Neural cell (in vitro differentiated cells): ENCODE measurements at regions not wholly inside any gene's neighbourhood (a gene's known extent, or its start where the extent isn't known, plus 50 kb on each side); places are given as distances from the start of the nearest gene placed in this dataset.

Experiments
- H2AFZ ChIP-seq: fragments of 200-600, 300-800 bp; sonication (generic), shearing (Covaris generic); 2 replicates; pipeline ENCODE4 v1.6.0; 2014; ENCODE audit warnings: low read depth, mild to moderate bottlenecking, antibody characterized with exemption, low read length, moderate library complexity
- H3F3A ChIP-seq: fragments of 200-600 bp; shearing (Covaris generic); 2 replicates; pipeline ENCODE4 v1.6.1; 2016; ENCODE audit warnings: mild to moderate bottlenecking, moderate library complexity, mixed read lengths, antibody characterized with exemption, low read length; ENCODE audit not compliant: insufficient read depth, poor library complexity, severe bottlenecking
- H3K27ac ChIP-seq: fragments of 200-600, 300-800 bp; sonication (generic), shearing (Covaris generic); 2 replicates; pipeline ENCODE4 v1.5.1; 2014; ENCODE audit warnings: mild to moderate bottlenecking, low read length, moderate library complexity
- H3K27me3 ChIP-seq: fragments of 300-800, 200-600 bp; sonication (generic), shearing (Covaris generic); 2 replicates; pipeline ENCODE4 v1.6.0; 2014; ENCODE audit warnings: mild to moderate bottlenecking, low read depth, low read length, moderate library complexity; ENCODE audit not compliant: insufficient read depth
- H3K36me3 ChIP-seq: fragments of 300-800, 200-600 bp; sonication (generic), shearing (Covaris generic); 2 replicates; pipeline ENCODE4 v1.5.1; 2014; ENCODE audit warnings: mild to moderate bottlenecking, antibody characterized with exemption, low read length, moderate library complexity; ENCODE audit not compliant: insufficient read depth
- H3K4me2 ChIP-seq: fragments of 300-800, 200-600 bp; sonication (generic), shearing (Covaris generic); 2 replicates; pipeline ENCODE4 v1.6.0; 2014; ENCODE audit warnings: mild to moderate bottlenecking, low read length
- H3K4me3 ChIP-seq: fragments of 300-800, 200-600 bp; sonication (generic), shearing (Covaris generic); 2 replicates; pipeline ENCODE4 v1.5.1; 2014; ENCODE audit warnings: mild to moderate bottlenecking, low read length, moderate library complexity
- H3K79me2 ChIP-seq: fragments of 200-600 bp; shearing (Covaris generic); replicated peaks from 2 replicates; pipeline ENCODE4 v1.6.0; 2014; ENCODE audit warnings: mild to moderate bottlenecking, low read length, moderate library complexity; ENCODE audit not compliant: insufficient read depth
- H3K9ac ChIP-seq: fragments of 300-800, 200-600 bp; sonication (generic), shearing (Covaris generic); 2 replicates; pipeline ENCODE4 v1.6.1; 2016; ENCODE audit warnings: mild to moderate bottlenecking, low read length, mixed read lengths
- H3K9me2 ChIP-seq: fragments of 200-600 bp; shearing (Covaris generic); 2 replicates; pipeline ENCODE4 v1.6.1; 2016; ENCODE audit warnings: mild to moderate bottlenecking, low read length, mixed read lengths; ENCODE audit not compliant: insufficient read depth
- H3K9me3 ChIP-seq: fragments of 200-600, 300-800 bp; sonication (generic), shearing (Covaris generic); 2 replicates; pipeline ENCODE4 v1.6.1; 2016; ENCODE audit warnings: mild to moderate bottlenecking, mixed run types, low read length, moderate library complexity, mixed read lengths
- H4K20me1 ChIP-seq: fragments of 200-600 bp; shearing (Covaris generic); 2 replicates; pipeline ENCODE4 v1.6.1; 2016; ENCODE audit warnings: mild to moderate bottlenecking, mixed run types; ENCODE audit not compliant: insufficient read depth
- EP300 ChIP-seq: fragments of 450-650 bp; conservative IDR thresholded peaks from 2 replicates; pipeline ENCODE4 v1.6.1; 2014; ENCODE audit warnings: antibody characterized with exemption, mild to moderate bottlenecking, moderate library complexity; ENCODE audit not compliant: poor library complexity, severe bottlenecking
- EZH2 ChIP-seq: fragments of 200-600, 300-800 bp; shearing (Covaris generic), sonication (generic); IDR thresholded peaks from 2 replicates; pipeline ENCODE4 v1.6.1; 2014; ENCODE audit warnings: antibody characterized with exemption, low read length, borderline replicate concordance, mild to moderate bottlenecking; ENCODE audit not compliant: insufficient read depth, poor library complexity, severe bottlenecking
- MXI1 ChIP-seq: fragments of 450-650 bp; conservative IDR thresholded peaks from 2 replicates; pipeline ENCODE4 v1.6.1; 2014; ENCODE audit warnings: antibody characterized with exemption, mild to moderate bottlenecking; ENCODE audit not compliant: poor library complexity, severe bottlenecking
- POLR2AphosphoS5 ChIP-seq: IDR thresholded peaks from 2 replicates; pipeline ENCODE4 v1.6.1; 2012
- RAD21 ChIP-seq: fragments of 450-650 bp; conservative IDR thresholded peaks from 2 replicates; pipeline ENCODE4 v1.6.1; 2014; ENCODE audit warnings: antibody characterized with exemption, mild to moderate bottlenecking, moderate library complexity
- SMC3 ChIP-seq: fragments of 450-650 bp; conservative IDR thresholded peaks from 2 replicates; pipeline ENCODE4 v1.6.1; 2014; ENCODE audit warnings: antibody characterized with exemption, mild to moderate bottlenecking, moderate library complexity; ENCODE audit not compliant: poor library complexity
- TAF1 ChIP-seq: IDR thresholded peaks from 2 replicates; pipeline ENCODE4 v1.6.1; 2012; ENCODE audit warnings: low read depth
- TF ChIP-seq, protein P1 (sequence below): fragments of 450-650 bp; IDR thresholded peaks from 2 replicates; pipeline ENCODE4 v1.5.1; 2014; ENCODE audit warnings: antibody characterized with exemption, mild to moderate bottlenecking, moderate library complexity; ENCODE audit not compliant: poor library complexity, severe bottlenecking
- TF ChIP-seq, protein P2 (sequence below): IDR thresholded peaks from 2 replicates; pipeline ENCODE4 v1.6.1; 2012; ENCODE audit warnings: borderline replicate concordance

DNA sequence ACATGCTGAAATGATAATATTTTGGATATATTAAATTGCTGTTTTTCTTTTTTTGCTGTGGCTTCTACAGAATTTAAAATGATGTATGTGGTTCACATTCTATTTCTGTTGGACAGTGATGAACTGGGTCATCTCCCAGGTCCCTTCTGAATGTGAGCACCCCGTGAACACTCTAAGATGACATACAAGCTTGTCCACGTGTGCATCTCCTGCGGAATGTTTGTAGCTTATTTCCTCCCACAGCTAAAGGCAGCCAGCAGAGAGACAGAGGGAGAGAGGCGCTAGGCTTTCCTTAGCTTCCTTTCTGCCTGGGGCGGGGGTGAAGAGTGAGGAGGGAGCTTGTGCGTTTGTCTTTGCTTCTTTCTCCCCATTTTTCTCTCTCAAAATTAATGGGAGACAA lies 219.1 kb downstream of the EMX2 start:
- Histone ChIP-seq H2AFZ (no peak overlapping the region), H3K9me2 (no peaks in the 10 kb centered on the region), H3F3A (no peaks in the 10 kb centered on the region), H3K9me3 (no peaks in the 10 kb centered on the region), H3K9ac (no peak overlapping the region), H3K36me3 (no peaks in the 10 kb centered on the region), H3K4me2 (no peak overlapping the region), H3K27ac (no peak overlapping the region), H3K4me3 (no peak overlapping the region), H4K20me1 (no peaks in the 10 kb centered on the region), H3K79me2 (no peaks in the 10 kb centered on the region), H3K27me3 (no peaks in the 10 kb centered on the region)
- TF ChIP-seq TAF1 (no peak), POLR2AphosphoS5 (no peak), EP300 (no peak), SMC3 (no peak), MXI1 (no peak), RAD21 (no peak), EZH2 (no peak)
- TF ChIP-seq, protein P1, sequence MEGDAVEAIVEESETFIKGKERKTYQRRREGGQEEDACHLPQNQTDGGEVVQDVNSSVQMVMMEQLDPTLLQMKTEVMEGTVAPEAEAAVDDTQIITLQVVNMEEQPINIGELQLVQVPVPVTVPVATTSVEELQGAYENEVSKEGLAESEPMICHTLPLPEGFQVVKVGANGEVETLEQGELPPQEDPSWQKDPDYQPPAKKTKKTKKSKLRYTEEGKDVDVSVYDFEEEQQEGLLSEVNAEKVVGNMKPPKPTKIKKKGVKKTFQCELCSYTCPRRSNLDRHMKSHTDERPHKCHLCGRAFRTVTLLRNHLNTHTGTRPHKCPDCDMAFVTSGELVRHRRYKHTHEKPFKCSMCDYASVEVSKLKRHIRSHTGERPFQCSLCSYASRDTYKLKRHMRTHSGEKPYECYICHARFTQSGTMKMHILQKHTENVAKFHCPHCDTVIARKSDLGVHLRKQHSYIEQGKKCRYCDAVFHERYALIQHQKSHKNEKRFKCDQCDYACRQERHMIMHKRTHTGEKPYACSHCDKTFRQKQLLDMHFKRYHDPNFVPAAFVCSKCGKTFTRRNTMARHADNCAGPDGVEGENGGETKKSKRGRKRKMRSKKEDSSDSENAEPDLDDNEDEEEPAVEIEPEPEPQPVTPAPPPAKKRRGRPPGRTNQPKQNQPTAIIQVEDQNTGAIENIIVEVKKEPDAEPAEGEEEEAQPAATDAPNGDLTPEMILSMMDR, result no peak
- TF ChIP-seq, protein P2, sequence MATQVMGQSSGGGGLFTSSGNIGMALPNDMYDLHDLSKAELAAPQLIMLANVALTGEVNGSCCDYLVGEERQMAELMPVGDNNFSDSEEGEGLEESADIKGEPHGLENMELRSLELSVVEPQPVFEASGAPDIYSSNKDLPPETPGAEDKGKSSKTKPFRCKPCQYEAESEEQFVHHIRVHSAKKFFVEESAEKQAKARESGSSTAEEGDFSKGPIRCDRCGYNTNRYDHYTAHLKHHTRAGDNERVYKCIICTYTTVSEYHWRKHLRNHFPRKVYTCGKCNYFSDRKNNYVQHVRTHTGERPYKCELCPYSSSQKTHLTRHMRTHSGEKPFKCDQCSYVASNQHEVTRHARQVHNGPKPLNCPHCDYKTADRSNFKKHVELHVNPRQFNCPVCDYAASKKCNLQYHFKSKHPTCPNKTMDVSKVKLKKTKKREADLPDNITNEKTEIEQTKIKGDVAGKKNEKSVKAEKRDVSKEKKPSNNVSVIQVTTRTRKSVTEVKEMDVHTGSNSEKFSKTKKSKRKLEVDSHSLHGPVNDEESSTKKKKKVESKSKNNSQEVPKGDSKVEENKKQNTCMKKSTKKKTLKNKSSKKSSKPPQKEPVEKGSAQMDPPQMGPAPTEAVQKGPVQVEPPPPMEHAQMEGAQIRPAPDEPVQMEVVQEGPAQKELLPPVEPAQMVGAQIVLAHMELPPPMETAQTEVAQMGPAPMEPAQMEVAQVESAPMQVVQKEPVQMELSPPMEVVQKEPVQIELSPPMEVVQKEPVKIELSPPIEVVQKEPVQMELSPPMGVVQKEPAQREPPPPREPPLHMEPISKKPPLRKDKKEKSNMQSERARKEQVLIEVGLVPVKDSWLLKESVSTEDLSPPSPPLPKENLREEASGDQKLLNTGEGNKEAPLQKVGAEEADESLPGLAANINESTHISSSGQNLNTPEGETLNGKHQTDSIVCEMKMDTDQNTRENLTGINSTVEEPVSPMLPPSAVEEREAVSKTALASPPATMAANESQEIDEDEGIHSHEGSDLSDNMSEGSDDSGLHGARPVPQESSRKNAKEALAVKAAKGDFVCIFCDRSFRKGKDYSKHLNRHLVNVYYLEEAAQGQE, result no peak

DNA sequence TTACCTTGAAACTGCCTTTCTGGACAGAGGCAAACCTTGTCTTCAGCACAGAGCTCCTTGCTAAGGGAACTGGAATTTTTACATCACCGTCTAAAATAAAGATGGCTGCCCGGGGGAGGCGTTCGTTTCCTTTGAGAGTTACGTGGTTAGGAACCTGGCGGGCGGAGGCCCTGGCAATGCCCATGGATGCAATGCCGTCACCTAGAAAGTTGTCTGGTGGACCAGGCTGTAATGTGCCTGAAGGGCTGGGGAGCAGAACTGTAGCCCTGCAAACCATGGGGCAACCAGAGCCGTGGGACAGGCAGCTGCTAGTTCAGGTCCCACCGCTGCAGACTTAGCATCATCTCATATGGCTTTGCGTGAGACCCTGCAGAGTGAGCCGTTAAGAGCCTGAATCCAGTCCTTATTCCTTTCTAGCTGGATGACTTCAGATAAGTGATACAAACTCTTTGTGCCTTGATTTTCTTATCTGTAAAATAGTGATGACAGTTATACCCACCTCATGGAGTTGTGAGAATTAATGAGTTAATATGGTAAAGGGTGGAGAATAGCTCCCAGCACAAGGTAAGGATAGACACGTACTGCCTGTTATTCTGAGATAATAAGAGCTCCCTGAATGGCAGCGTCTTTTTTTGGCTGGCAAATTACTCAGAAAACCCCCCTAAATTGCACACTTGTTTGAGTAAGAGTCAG lies 219.7 kb downstream of the EMX2 start:
- H3K27me3 ChIP-seq, result no peaks in the 10 kb centered on the region
- H2AFZ ChIP-seq, result no peak overlapping the region
- no peaks in the 10 kb centered on the region for H3K36me3 ChIP-seq
- H3K9me3 ChIP-seq, result no peaks in the 10 kb centered on the region
- H3K79me2 ChIP-seq, result no peaks in the 10 kb centered on the region
- no peak overlapping the region for H3K27ac ChIP-seq
- no peaks in the 10 kb centered on the region for H3K9me2 ChIP-seq
- H3F3A ChIP-seq, result no peaks in the 10 kb centered on the region
- TF ChIP-seq POLR2AphosphoS5, result no peak
- no peak for TF ChIP-seq SMC3
- no peak for TF ChIP-seq TAF1
- no peak for TF ChIP-seq RAD21
- TF ChIP-seq, protein P2, result no peak
- no peak for TF ChIP-seq EZH2
- no peak for TF ChIP-seq MXI1
- no peak for TF ChIP-seq EP300
- TF ChIP-seq, protein P1, result no peak
- no peaks in the 10 kb centered on the region for H4K20me1 ChIP-seq
- no peak overlapping the region for H3K9ac ChIP-seq
- no peak overlapping the region for H3K4me3 ChIP-seq
- H3K4me2 ChIP-seq, result no peak overlapping the region
